CD4-positive, alpha-beta T cell treated with Interleukin-15 for 1 hour (primary cell): ENCODE measurements at regions not wholly inside any gene's neighbourhood (a gene's known extent, or its start where the extent isn't known, plus 50 kb on each side); places are given as distances from the start of the nearest gene placed in this dataset.
"Not testable (repeated sequence)": the region's sequence is repeated elsewhere in the genome, so short reads cannot be mapped to it uniquely, and the experiment has no call there.

ENCODE experiments used
- DNase-seq: peaks from one replicate; pipeline ENCODE4 v3.0.0-alpha.2; 2020

GRCh38 chr21:19544493-19544892 lies 1140.9 kb upstream of the TMPRSS15 start:
- not testable (repeated sequence) for DNase-seq

- DNase-seq = no peak
Measured at GRCh38 chr21:19547951-19548840, 1144.6 kb upstream of the TMPRSS15 start.

GRCh38 chr21:19553919-19554615 lies 1150.5 kb upstream of the TMPRSS15 start:
- no peak for DNase-seq

GRCh38 chr21:19557046-19557445 lies 1153.5 kb upstream of the TMPRSS15 start:
- DNase-seq = no peak

- DNase-seq = no peak
Measured at GRCh38 chr21:19557488-19557887, 1153.9 kb upstream of the TMPRSS15 start.

- DNase-seq = no peak
Measured at GRCh38 chr21:19565587-19565986, 1162.0 kb upstream of the TMPRSS15 start.

- no peak for DNase-seq
Measured at GRCh38 chr21:19566975-19567374, 1163.4 kb upstream of the TMPRSS15 start.

- DNase-seq = no peak
Measured at GRCh38 chr21:19577381-19577780, 1173.8 kb upstream of the TMPRSS15 start.

- DNase-seq = no peak
Measured at GRCh38 chr21:19590044-19590443, 1186.5 kb upstream of the TMPRSS15 start.

- DNase-seq = no peak
Measured at GRCh38 chr21:19603011-19603593, 1199.5 kb upstream of the TMPRSS15 start.

- DNase-seq = no peak
Measured at GRCh38 chr21:19608101-19608621, 1204.6 kb upstream of the TMPRSS15 start.

- DNase-seq = no peak
Measured at GRCh38 chr21:19609611-19610010, 1206.0 kb upstream of the TMPRSS15 start.

GRCh38 chr21:19621837-19622496 lies 1218.4 kb upstream of the TMPRSS15 start:
- no peak for DNase-seq

- no peak for DNase-seq
Measured at GRCh38 chr21:19640964-19641363, 1237.4 kb upstream of the TMPRSS15 start.

GRCh38 chr21:19648391-19648790 lies 1244.8 kb upstream of the TMPRSS15 start:
- no peak for DNase-seq

- DNase-seq = no peak
Measured at GRCh38 chr21:19683492-19683891, 1279.9 kb upstream of the TMPRSS15 start.

GRCh38 chr21:19684328-19684727 lies 1280.7 kb upstream of the TMPRSS15 start:
- no peak for DNase-seq

GRCh38 chr21:19692231-19692630 lies 1288.6 kb upstream of the TMPRSS15 start:
- DNase-seq = no peak

GRCh38 chr21:19695796-19696195 lies 1292.2 kb upstream of the TMPRSS15 start:
- no peak for DNase-seq

- DNase-seq = no peak
Measured at GRCh38 chr21:19700476-19700875, 1296.9 kb upstream of the TMPRSS15 start.

GRCh38 chr21:19702726-19703125 lies 1295.5 kb upstream of the NCAM2 start:
- no peak for DNase-seq

- no peak for DNase-seq
Measured at GRCh38 chr21:19704832-19705231, 1293.4 kb upstream of the NCAM2 start.

- no peak for DNase-seq
Measured at GRCh38 chr21:19712441-19712840, 1285.8 kb upstream of the NCAM2 start.
